Motor neuron (in vitro differentiated cells): ENCODE measurements at regions not wholly inside any gene's neighbourhood (a gene's known extent, or its start where the extent isn't known, plus 50 kb on each side); places are given as distances from the start of the nearest gene placed in this dataset.
A peak's percentile ranks its signal among the peaks of the same experiment; 100 is the strongest.

Source experiments
- ATAC-seq, 8 experiments: fragments of 200-7000 bp; cut with Tn5 transposase; replicated peaks in 6 of 8; 2 replicates each; pipeline ENCODE4 v1.8.0; 2021; ENCODE audit warnings: mild to moderate bottlenecking in 8 of 8, moderate library complexity in 8 of 8
- H3K27ac ChIP-seq, 2 donors: fragments of 250-450 bp; sonication (Bioruptor Pico); 2 replicates each; pipeline ENCODE4 v1.9.0; 2021; ENCODE audit warnings: antibody characterized with exemption in 2 of 2, mild to moderate bottlenecking in 2 of 2, moderate library complexity in 1 of 2
- H3K4me1 ChIP-seq, 2 donors: fragments of 250-450 bp; sonication (Bioruptor Pico); replicated peaks in 1 of 2; 2 replicates each; pipeline ENCODE4 v1.6.1; 2021; ENCODE audit warnings: antibody characterized with exemption in 2 of 2, mild to moderate bottlenecking in 2 of 2, moderate library complexity in 1 of 2
- H3K4me3 ChIP-seq, 5 donors: fragments of 250-450 bp; sonication (Bioruptor Pico); 2 replicates each; pipeline ENCODE4 v1.9.0; 2021; ENCODE audit warnings: antibody characterized with exemption in 5 of 5, mild to moderate bottlenecking in 5 of 5, moderate library complexity in 4 of 5
- WGBS, 10 experiments: fragments of 450-650 bp; shearing (Covaris generic); methylation state at CpG; one replicate each; pipeline ENCODE4 v1.0.0; 2022; 5-methylcytosine and 5-hydroxymethylcytosine counted together
- in situ Hi-C, 9 experiments: fragments of 400-800 bp; cut with MboI; loops; one replicate each; pipeline ENCODE4 v1.15.0; 2021; ENCODE audit warnings: low sequenced_read_pairs in 9 of 9, low pct_unique_long_range_greater_than_20kb in 2 of 9; ENCODE audit not compliant: unreplicated experiment in 9 of 9

DNA sequence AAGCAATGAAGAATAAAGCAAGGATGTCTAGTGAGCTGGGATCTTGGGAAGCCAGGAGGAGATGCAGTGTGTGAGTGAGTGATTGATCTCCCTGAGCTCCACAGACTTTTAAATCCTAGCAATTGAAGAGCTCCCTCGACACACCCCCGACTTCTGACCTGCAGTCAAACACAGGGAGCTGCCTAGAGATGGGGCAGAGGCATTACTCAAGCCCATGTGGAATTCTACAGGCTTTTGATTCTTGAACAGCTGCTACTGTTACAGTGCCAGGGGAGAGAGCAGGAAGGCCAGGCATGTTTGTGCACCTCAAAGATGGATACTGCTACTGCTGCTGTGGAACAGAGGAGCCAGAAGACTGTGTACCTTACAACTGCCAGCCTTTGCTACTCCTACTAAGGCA lies 1403.1 kb upstream of the ALCAM start:
- peak in 1 of 8 experiments; percentile 20 for ATAC-seq

GRCh38 chr3:103965764-103966163 lies 1400.9 kb upstream of the ALCAM start:
- no peak for ATAC-seq

More for the DNA sequence above, 1403.1 kb upstream of the ALCAM start:
- WGBS, 10 experiments, result 0 to 72% (median 26%) methylated on average over 1 to 2 of the region's 2 CpGs; no CpG with 5 or more reads in 4 of the 10 experiments
- Histone ChIP-seq H3K4me3 (no peak overlapping the region), H3K4me1 (no peaks in the 10 kb centered on the region), H3K27ac (no peak overlapping the region)
- in situ Hi-C loops, result no loop called here

GRCh38 chr3:103966749-103967148 lies 1400.0 kb upstream of the ALCAM start:
- in situ Hi-C loops, result no loop called here
- Histone ChIP-seq H3K4me3 (no peak overlapping the region), H3K27ac (no peak overlapping the region), H3K4me1 (no peaks in the 10 kb centered on the region)
- 43 to 100% (median 93%) methylated on average over 1 to 3 of the region's 3 CpGs; no CpG with 5 or more reads in 5 of the 10 experiments for WGBS, 10 experiments
- no peak for ATAC-seq

More at GRCh38 chr3:103965764-103966163, 1400.9 kb upstream of the ALCAM start:
- in situ Hi-C loops, result no loop called here
- no peaks in the 10 kb centered on the region for H3K4me1 ChIP-seq
- H3K4me3 ChIP-seq, result no peak overlapping the region
- WGBS, 10 experiments, result 90 to 100% (median 94%) methylated on average over 1 to 3 of the region's 9 CpGs; no CpG with 5 or more reads in 7 of the 10 experiments
- H3K27ac ChIP-seq, result no peak overlapping the region

GRCh38 chr3:103968131-103968530 lies 1398.6 kb upstream of the ALCAM start:
- H3K27ac ChIP-seq, result no peak overlapping the region
- H3K4me1 ChIP-seq, result no peaks in the 10 kb centered on the region
- no peak for ATAC-seq
- in situ Hi-C loops, result no loop called here
- H3K4me3 ChIP-seq, result no peak overlapping the region
- WGBS, 10 experiments, result 0 to 100% (median 83%) methylated on average over 1 to 2 of the region's 2 CpGs; no CpG with 5 or more reads in 2 of the 10 experiments

DNA sequence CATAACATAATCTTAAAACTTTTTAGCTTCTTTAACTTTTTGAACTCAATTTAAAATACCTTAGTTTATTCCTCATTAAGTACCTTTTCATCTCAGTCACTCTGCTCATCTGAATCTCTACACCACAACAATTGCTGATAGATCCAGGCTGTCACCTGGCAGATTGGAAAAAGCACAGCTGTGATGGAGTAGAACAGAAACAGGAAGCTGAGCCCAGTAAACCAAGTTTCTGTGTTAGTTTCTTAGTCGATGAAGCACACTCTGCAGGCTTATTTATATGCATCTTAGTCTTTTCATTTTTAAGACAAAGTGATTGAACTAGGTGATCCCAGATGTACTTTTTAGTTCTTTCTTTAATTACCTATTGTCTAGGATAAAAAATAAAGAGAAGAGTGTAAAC lies 1398.0 kb upstream of the ALCAM start:
- no peak for ATAC-seq
- WGBS, 10 experiments, result 0 to 57% (median 5%) methylated on average over 1 of the region's 1 CpG; no CpG with 5 or more reads in 2 of the 10 experiments

DNA sequence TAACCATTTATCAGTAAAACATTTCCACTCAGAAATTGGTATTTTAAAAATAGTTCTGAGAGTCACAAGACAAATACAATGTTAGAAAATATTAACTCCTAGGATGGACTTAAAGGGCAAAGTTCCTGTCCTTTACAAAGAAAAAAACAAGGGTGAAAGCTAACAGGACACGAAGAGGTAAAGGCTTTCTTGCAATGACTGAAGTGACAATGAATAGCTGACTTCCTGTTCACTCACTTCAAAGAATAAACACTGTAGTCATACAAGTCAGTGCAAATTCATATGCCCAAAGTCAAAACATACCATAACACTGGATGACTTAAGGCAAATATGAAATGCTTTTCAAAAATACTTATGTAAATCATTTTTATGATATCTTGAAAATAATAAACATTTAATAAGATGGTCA lies 1389.8 kb upstream of the ALCAM start:
- Histone ChIP-seq H3K4me1 (no peaks in the 10 kb centered on the region), H3K4me3 (no peak overlapping the region), H3K27ac (no peak overlapping the region)
- 0 to 60% (median 25%) methylated on average over 1 of the region's 1 CpG; no CpG with 5 or more reads in 3 of the 10 experiments for WGBS, 10 experiments
- no peak for ATAC-seq
- in situ Hi-C loops, result no loop called here

More for the DNA sequence above, 1398.0 kb upstream of the ALCAM start:
- H3K27ac ChIP-seq, result no peak overlapping the region
- H3K4me1 ChIP-seq, result no peaks in the 10 kb centered on the region
- H3K4me3 ChIP-seq, result no peak overlapping the region
- in situ Hi-C loops, result no loop called here

GRCh38 chr3:103977417-103977816 lies 1389.3 kb upstream of the ALCAM start:
- 0 to 93% (median 38%) methylated on average over 1 to 2 of the region's 2 CpGs; no CpG with 5 or more reads in 1 of the 10 experiments for WGBS, 10 experiments
- ATAC-seq, result no peak
- no peaks in the 10 kb centered on the region for H3K4me1 ChIP-seq
- no peak overlapping the region for H3K27ac ChIP-seq
- H3K4me3 ChIP-seq, result no peak overlapping the region
- in situ Hi-C loops, result no loop called here

- WGBS, 10 experiments, result 0 to 73% (median 26%) methylated on average over 1 to 10 of the region's 10 CpGs; no CpG with 5 or more reads in 2 of the 10 experiments
Measured at GRCh38 chr3:103991461-103992115, 1375.1 kb upstream of the ALCAM start.

GRCh38 chr3:103992469-103992868 lies 1374.2 kb upstream of the ALCAM start:
- WGBS, 10 experiments, result 0 to 100% (median 83%) methylated on average over 1 to 2 of the region's 5 CpGs; no CpG with 5 or more reads in 5 of the 10 experiments
- no peak overlapping the region for H3K4me3 ChIP-seq
- H3K27ac ChIP-seq, result no peak overlapping the region
- no peaks in the 10 kb centered on the region for H3K4me1 ChIP-seq
- in situ Hi-C loops, result no loop called here
- ATAC-seq, result no peak

More at GRCh38 chr3:103991461-103992115, 1375.1 kb upstream of the ALCAM start:
- peak in 3 of 8 experiments; percentile 24 to 45 (median 42) for ATAC-seq
- H3K4me1 ChIP-seq, result no peaks in the 10 kb centered on the region
- H3K4me3 ChIP-seq, result no peak overlapping the region
- in situ Hi-C loops, result no loop called here
- no peak overlapping the region for H3K27ac ChIP-seq

DNA sequence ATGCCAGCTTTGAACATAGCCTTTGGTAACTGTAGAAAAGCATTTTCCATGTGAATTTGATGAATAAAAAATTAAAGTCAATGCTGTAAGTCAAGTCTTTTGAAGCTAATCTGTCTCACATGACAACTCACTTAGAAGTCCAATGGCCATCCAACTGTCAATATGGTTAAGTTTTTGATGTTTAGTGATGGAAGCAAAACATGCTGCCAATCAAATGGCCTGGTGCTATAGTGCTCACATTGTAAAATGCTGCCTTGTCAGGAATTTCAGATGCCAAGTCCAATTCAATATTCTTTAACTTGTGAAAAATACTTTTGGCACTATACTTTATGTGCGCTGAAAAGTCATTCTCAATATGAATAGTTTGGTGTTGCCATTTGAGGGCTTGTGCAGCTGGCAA lies 1361.8 kb upstream of the ALCAM start:
- ATAC-seq, result no peak
- WGBS, 10 experiments, result 14 to 100% (median 66%) methylated on average over 1 of the region's 1 CpG; no CpG with 5 or more reads in 2 of the 10 experiments
- Histone ChIP-seq H3K4me3 (no peak overlapping the region), H3K4me1 (no peaks in the 10 kb centered on the region), H3K27ac (no peak overlapping the region)
- in situ Hi-C loops, result no loop called here

DNA sequence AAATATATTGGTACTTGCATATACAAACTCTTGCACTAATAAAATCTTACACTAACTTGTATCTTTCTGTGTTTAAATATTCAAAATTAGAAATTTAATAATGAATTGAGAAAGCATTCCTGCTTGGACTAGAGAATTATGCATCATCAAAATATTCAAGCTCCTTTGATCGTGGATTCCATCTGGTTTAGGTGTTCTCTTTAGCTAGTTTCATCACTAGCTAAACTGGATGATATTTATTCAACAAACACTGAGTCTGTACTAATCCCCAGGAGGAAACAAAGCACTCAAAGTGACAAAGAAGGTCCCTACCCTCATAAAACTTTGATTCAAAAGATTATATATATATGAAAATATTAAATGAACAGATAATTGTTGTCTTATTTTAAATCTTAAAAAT lies 1360.9 kb upstream of the ALCAM start:
- in situ Hi-C loops, result no loop called here
- Histone ChIP-seq H3K4me1 (no peaks in the 10 kb centered on the region), H3K4me3 (no peak overlapping the region), H3K27ac (no peak overlapping the region)
- no peak for ATAC-seq
- 0 to 100% (median 80%) methylated on average over 1 of the region's 1 CpG; no CpG with 5 or more reads in 1 of the 10 experiments for WGBS, 10 experiments

DNA sequence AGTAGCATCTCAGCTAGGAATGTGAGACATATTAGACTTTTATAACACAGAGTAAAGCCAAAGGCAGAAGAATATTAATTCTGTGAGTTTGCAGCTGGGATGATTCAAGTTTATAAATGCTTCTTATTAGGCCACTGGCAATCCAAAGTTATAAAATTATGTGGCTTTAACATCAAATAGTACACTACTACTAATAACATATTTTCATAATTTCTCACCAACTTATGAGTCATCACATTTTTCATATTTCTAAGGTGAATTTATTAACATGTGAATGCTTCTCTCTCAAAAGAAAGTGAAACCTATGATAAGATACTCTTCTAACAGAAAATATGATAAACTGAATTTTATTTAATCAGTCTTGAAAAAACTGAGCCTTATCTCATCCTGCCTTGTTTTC lies 1348.2 kb upstream of the ALCAM start:
- in situ Hi-C loops, result no loop called here
- Histone ChIP-seq H3K4me1 (no peaks in the 10 kb centered on the region), H3K4me3 (no peak overlapping the region), H3K27ac (no peak overlapping the region)
- no peak for ATAC-seq

DNA sequence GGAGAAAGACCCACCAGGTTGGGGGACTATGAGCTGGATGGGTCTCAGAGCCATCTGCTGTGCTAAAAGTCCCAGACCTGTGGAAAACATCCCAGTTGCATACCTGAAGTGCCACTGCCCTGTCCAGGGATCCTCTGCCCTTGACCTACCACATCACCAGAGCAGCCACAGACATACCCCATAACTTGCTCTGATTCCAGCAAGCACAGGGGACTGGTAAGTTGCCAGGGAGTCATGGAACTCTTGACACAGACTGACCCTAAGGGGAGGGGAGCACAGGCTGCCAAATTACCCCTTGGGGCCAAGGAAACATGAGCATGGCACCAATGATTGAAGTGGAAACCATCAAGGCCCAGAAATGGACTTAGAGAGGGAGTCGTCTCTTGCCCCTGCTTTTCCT lies 1335.1 kb upstream of the ALCAM start:
- WGBS, 10 experiments, result 17 to 88% (median 40%) methylated on average over 1 of the region's 1 CpG; no CpG with 5 or more reads in 7 of the 10 experiments
- Histone ChIP-seq H3K4me3 (no peak overlapping the region), H3K4me1 (no peaks in the 10 kb centered on the region), H3K27ac (no peak overlapping the region)
- in situ Hi-C loops, result no loop called here
- no peak for ATAC-seq

GRCh38 chr3:104032283-104032682 lies 1334.4 kb upstream of the ALCAM start:
- H3K4me3 ChIP-seq, result no peak overlapping the region
- in situ Hi-C loops, result no loop called here
- no peaks in the 10 kb centered on the region for H3K4me1 ChIP-seq
- no peak overlapping the region for H3K27ac ChIP-seq
- no peak for ATAC-seq
